Hematopoietic multipotent progenitor cell treated with erythropoietin and hydrocortisone succinate and interleukin-3 and kit ligand, for 15 days (in vitro differentiated cells): ENCODE measurements at regions not wholly inside any gene's neighbourhood (a gene's known extent, or its start where the extent isn't known, plus 50 kb on each side); places are given as distances from the start of the nearest gene placed in this dataset.
"Not testable (repeated sequence)": the region's sequence is repeated elsewhere in the genome, so short reads cannot be mapped to it uniquely, and the experiment has no call there.

Experiments
- DNase-seq: peaks from one replicate; pipeline ENCODE4 v3.0.0-alpha.2; 2015; ENCODE audit warnings: low spot score

GRCh38 chr2:19651466-19651865 is 250.3 kb downstream of the TTC32 start:
- DNase-seq = no peak

- DNase-seq = no peak
Measured at GRCh38 chr2:19649785-19650380, 251.9 kb downstream of the TTC32 start.

- no peak for DNase-seq
Measured at GRCh38 chr2:19649142-19649541, 252.6 kb downstream of the TTC32 start.

GRCh38 chr2:19648583-19648982 is 253.2 kb downstream of the TTC32 start:
- DNase-seq = no peak

- no peak for DNase-seq
Measured at GRCh38 chr2:19646987-19647386, 254.8 kb downstream of the TTC32 start.

GRCh38 chr2:19644763-19645162 is 257.0 kb downstream of the TTC32 start:
- DNase-seq = no peak

- no peak for DNase-seq
Measured at GRCh38 chr2:19643117-19643518, 258.7 kb downstream of the TTC32 start.

GRCh38 chr2:19642501-19642900 is 259.3 kb downstream of the TTC32 start:
- no peak for DNase-seq

- no peak for DNase-seq
Measured at GRCh38 chr2:19635951-19636510, 265.8 kb downstream of the TTC32 start.

- no peak for DNase-seq
Measured at GRCh38 chr2:19632403-19632991, 269.3 kb downstream of the TTC32 start.

- DNase-seq = no peak
Measured at GRCh38 chr2:19631871-19632270, 269.9 kb downstream of the TTC32 start.

- DNase-seq = no peak
Measured at GRCh38 chr2:19630921-19631320, 270.9 kb downstream of the TTC32 start.

- no peak for DNase-seq
Measured at GRCh38 chr2:19627359-19627758, 268.9 kb upstream of the OSR1 start.

- no peak for DNase-seq
Measured at GRCh38 chr2:19623488-19623887, 265.1 kb upstream of the OSR1 start.

GRCh38 chr2:19617257-19617848 is 258.9 kb upstream of the OSR1 start:
- no peak for DNase-seq

- DNase-seq = not testable (repeated sequence)
Measured at GRCh38 chr2:19615402-19615801, 257.0 kb upstream of the OSR1 start.

GRCh38 chr2:19614066-19614465 is 255.6 kb upstream of the OSR1 start:
- DNase-seq = no peak

- no peak for DNase-seq
Measured at GRCh38 chr2:19611491-19612332, 253.3 kb upstream of the OSR1 start.

- no peak for DNase-seq
Measured at GRCh38 chr2:19609266-19609665, 250.8 kb upstream of the OSR1 start.

- DNase-seq = no peak
Measured at GRCh38 chr2:19607931-19608771, 249.7 kb upstream of the OSR1 start.

GRCh38 chr2:19607400-19607799 is 249.0 kb upstream of the OSR1 start:
- no peak for DNase-seq

GRCh38 chr2:19600982-19601381 is 242.6 kb upstream of the OSR1 start:
- DNase-seq = no peak
